ENCODE measurements at regions not wholly inside any gene's neighbourhood (a gene's known extent, or its start where the extent isn't known, plus 50 kb on each side); places are given as distances from the start of the nearest gene placed in this dataset.

DNA sequence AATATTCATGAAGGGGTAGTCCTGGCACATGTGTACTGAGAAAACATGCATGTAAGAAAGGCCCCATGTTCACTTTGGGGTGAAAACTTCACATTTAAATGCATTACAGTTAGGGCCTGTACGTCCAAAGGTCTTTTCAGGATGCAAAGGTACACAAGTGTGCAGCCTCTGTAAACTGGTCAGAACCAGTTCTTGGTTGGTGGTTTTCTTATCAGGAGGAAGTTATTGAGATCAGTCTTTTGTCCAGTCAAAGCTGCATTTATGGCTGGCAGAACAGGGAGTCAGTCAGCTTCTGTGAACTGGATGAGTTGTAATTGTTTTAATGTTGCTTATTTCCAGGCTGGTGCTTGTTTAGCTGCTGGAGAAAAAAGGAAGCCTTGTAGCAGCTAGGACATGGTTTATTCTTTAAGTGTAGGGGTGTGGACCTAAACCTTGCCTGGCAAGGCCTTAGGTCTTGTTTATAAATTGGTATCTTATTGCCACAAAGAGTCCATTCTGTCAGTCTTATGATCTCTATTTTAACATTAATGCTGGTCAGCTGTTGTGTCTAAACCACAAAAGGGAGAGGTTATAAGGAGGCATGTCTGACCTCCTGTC lies 1906.6 kb upstream of the TENM3 start:
- Histone ChIP-seq H3K4me2 (ENCODE audit: low read depth, low read length) (no peak overlapping the region), H3K4me1 (ENCODE audit: insufficient read depth, low read length) (no peaks in the 10 kb centered on the region), H2AFZ (ENCODE audit: low read length) (no peak overlapping the region), H3K9ac (ENCODE audit: insufficient read depth, low read depth, low read length) (no peak overlapping the region), H3K27ac (ENCODE audit: extremely low read length, insufficient read depth, low read length) (no peak overlapping the region), H3K79me2 (ENCODE audit: insufficient read depth, low read length) (no peaks in the 10 kb centered on the region), H3K36me3 (replicated peaks in 1 of 2; ENCODE audit: control insufficient read depth in 1 of 2, insufficient read depth in 2 of 2, low read length in 2 of 2) (no peaks in the 10 kb centered on the region), H3K27me3 (ENCODE audit: control insufficient read depth in 1 of 2, insufficient read depth in 2 of 2, low read length in 2 of 2) (no peaks in the 10 kb centered on the region), H4K20me1 (ENCODE audit: insufficient read depth, low read length) (no peaks in the 10 kb centered on the region), H3K9me3 (ENCODE audit: low read length) (no peaks in the 10 kb centered on the region), H3K4me3 (replicated peaks in 1 of 3; ENCODE audit: insufficient read depth in 1 of 3, low read depth in 2 of 3, low read length in 3 of 3) (no peak overlapping the region)
- in situ Hi-C loops (cut with HindIII; ENCODE audit: extremely low pct_ligation_motif_present, low pct_unique_long_range_greater_than_20kb), result no loop called here
- WGBS (ENCODE audit: low lambda C conversion rate), result 0% methylated on average over 1 of the region's 1 CpG
- ChIA-PET CTCF (ENCODE audit: low intra/inter-chr PET ratio, low total read pairs) (no interaction called here), POLR2A (no interaction called here)
- no peak for ATAC-seq
- no peak for DNase-seq (ENCODE audit: low spot score)
- intact Hi-C loops (cut with micrococcal nuclease; ENCODE audit: unreplicated experiment), result no loop called here
- TF ChIP-seq ZNF670 (CRISPR knock-in tag; IDR thresholded peaks at IDR 0.05; ENCODE audit: borderline replicate concordance), result peak; percentile 81; the same call in 1 of the 2 replicates
- TF ChIP-seq, protein P1, sequence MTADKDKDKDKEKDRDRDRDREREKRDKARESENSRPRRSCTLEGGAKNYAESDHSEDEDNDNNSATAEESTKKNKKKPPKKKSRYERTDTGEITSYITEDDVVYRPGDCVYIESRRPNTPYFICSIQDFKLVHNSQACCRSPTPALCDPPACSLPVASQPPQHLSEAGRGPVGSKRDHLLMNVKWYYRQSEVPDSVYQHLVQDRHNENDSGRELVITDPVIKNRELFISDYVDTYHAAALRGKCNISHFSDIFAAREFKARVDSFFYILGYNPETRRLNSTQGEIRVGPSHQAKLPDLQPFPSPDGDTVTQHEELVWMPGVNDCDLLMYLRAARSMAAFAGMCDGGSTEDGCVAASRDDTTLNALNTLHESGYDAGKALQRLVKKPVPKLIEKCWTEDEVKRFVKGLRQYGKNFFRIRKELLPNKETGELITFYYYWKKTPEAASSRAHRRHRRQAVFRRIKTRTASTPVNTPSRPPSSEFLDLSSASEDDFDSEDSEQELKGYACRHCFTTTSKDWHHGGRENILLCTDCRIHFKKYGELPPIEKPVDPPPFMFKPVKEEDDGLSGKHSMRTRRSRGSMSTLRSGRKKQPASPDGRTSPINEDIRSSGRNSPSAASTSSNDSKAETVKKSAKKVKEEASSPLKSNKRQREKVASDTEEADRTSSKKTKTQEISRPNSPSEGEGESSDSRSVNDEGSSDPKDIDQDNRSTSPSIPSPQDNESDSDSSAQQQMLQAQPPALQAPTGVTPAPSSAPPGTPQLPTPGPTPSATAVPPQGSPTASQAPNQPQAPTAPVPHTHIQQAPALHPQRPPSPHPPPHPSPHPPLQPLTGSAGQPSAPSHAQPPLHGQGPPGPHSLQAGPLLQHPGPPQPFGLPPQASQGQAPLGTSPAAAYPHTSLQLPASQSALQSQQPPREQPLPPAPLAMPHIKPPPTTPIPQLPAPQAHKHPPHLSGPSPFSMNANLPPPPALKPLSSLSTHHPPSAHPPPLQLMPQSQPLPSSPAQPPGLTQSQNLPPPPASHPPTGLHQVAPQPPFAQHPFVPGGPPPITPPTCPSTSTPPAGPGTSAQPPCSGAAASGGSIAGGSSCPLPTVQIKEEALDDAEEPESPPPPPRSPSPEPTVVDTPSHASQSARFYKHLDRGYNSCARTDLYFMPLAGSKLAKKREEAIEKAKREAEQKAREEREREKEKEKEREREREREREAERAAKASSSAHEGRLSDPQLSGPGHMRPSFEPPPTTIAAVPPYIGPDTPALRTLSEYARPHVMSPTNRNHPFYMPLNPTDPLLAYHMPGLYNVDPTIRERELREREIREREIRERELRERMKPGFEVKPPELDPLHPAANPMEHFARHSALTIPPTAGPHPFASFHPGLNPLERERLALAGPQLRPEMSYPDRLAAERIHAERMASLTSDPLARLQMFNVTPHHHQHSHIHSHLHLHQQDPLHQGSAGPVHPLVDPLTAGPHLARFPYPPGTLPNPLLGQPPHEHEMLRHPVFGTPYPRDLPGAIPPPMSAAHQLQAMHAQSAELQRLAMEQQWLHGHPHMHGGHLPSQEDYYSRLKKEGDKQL (CRISPR knock-in tag; IDR thresholded peaks at IDR 0.05; ENCODE audit: low read depth), result no peak
- BruUV-seq (replicated peaks), result no TSS peak
- no peak for FAIRE-seq

DNA sequence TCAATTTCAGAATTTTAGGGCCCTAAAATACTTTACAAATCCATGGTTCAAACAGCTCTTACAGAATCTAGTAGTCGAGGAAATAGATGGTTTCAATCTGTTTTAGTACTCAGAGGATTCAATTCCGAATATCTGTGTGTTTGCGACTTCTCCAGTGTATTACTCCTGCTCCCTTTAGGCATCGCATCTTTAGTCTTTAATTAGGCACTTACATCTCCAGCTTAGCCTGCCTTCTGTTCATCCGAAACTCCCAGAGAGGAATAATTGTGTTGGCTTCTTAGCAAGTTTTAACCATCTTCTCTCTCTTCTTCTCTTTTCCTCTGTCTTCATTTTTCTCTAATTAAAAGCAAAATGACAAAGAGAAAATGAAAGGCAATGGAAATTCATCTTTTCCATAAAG lies 1901.3 kb upstream of the TENM3 start:
- H3K4me3 ChIP-seq (replicated peaks in 1 of 3; ENCODE audit: insufficient read depth in 1 of 3, low read depth in 2 of 3, low read length in 3 of 3), result no peak overlapping the region
- H3K27ac ChIP-seq (ENCODE audit: extremely low read length, insufficient read depth, low read length), result no peak overlapping the region
- H2AFZ ChIP-seq (ENCODE audit: low read length), result no peak overlapping the region
- H3K4me1 ChIP-seq (ENCODE audit: insufficient read depth, low read length), result no peaks in the 10 kb centered on the region
- H3K9me3 ChIP-seq (ENCODE audit: low read length), result no peaks in the 10 kb centered on the region
- DNase-seq (ENCODE audit: low spot score) (no peak), FAIRE-seq (no peak), ATAC-seq (no peak)
- no peaks in the 10 kb centered on the region for H4K20me1 ChIP-seq (ENCODE audit: insufficient read depth, low read length)
- no peaks in the 10 kb centered on the region for H3K36me3 ChIP-seq (replicated peaks in 1 of 2; ENCODE audit: control insufficient read depth in 1 of 2, insufficient read depth in 2 of 2, low read length in 2 of 2)
- CTCF ChIA-PET (ENCODE audit: low intra/inter-chr PET ratio, low total read pairs), result no interaction called here
- intact Hi-C loops (cut with micrococcal nuclease; ENCODE audit: unreplicated experiment) (no loop called here), in situ Hi-C loops (cut with HindIII; ENCODE audit: extremely low pct_ligation_motif_present, low pct_unique_long_range_greater_than_20kb) (no loop called here)
- no TSS peak for BruUV-seq (replicated peaks)
- no peak overlapping the region for H3K4me2 ChIP-seq (ENCODE audit: low read depth, low read length)
- no peaks in the 10 kb centered on the region for H3K27me3 ChIP-seq (ENCODE audit: control insufficient read depth in 1 of 2, insufficient read depth in 2 of 2, low read length in 2 of 2)
- no peaks in the 10 kb centered on the region for H3K79me2 ChIP-seq (ENCODE audit: insufficient read depth, low read length)
- 18% methylated on average over 5 of the region's 5 CpGs for WGBS (ENCODE audit: low lambda C conversion rate)
- POLR2A ChIA-PET, result no interaction called here
- H3K9ac ChIP-seq (ENCODE audit: insufficient read depth, low read depth, low read length), result no peak overlapping the region
- TF ChIP-seq ZNF331 (CRISPR knock-in tag; IDR thresholded peaks at IDR 0.05) (no peak), SMC3 (IDR thresholded peaks at IDR 0.05; ENCODE audit: low read length) (no peak), TARDBP (CRISPR knock-in tag; IDR thresholded peaks at IDR 0.05) (no peak)

Data from HepG2 (cell line).